Heart left ventricle (tissue), 13 donors: ENCODE measurements at regions not wholly inside any gene's neighbourhood (a gene's known extent, or its start where the extent isn't known, plus 50 kb on each side); places are given as distances from the start of the nearest gene placed in this dataset.

Experiments used
- POLR2A ChIP-seq, 2 donors: fragments of 450-650 bp; IDR thresholded peaks; one replicate each; pipeline ENCODE4 v1.6.1; 2017; ENCODE audit warnings: antibody characterized with exemption in 2 of 2, mild to moderate bottlenecking in 2 of 2, moderate library complexity in 2 of 2
- TF ChIP-seq, protein P1 (sequence below), 12 donors: fragments of 200-600 bp; sonication (generic) in 4 of 12; IDR thresholded peaks; one replicate each; pipeline versions ENCODE4 v1.5.0 to v1.8.0; 2018 to 2022; ENCODE audit warnings: antibody characterized with exemption in 12 of 12, mild to moderate bottlenecking in 5 of 12
- donor health status: ischemic (EF 13 %, LVEDD 7.1; RV severe dilation, severe dysfunction).
- donor health status: DM: no; HTN: yes; CAD: no.
- donor health status: DM: no; HTN: no; CAD: no.
- donor health status: ischemic (EF 25% LVEDD 6.9; RV normal size, moderate dysfunction).
- donor health status: ischemic (EF 25% LVEDD 5.7; RV mildly dilated, moderate dysfunction).
- donor health status: ischemic (EF 35%, LVEDD 5.7; RV mildly dilated, moderate dysfunction).
- donor health status: nonischemic (EF 11% LVEDD 7.7; RV severe dilation, severe dysfunction).
- donor health status: DM: yes; HTN: yes; CAD: no.
- donor health status: PGD.
- donor health status: ischemic (EF 29% LVEDD 5.4; RV normal size, mild dysfunction).
- donor health status: nonischemic (EF 23%, LVEDD 6.1; RV moderate dilation, normal function).

DNA sequence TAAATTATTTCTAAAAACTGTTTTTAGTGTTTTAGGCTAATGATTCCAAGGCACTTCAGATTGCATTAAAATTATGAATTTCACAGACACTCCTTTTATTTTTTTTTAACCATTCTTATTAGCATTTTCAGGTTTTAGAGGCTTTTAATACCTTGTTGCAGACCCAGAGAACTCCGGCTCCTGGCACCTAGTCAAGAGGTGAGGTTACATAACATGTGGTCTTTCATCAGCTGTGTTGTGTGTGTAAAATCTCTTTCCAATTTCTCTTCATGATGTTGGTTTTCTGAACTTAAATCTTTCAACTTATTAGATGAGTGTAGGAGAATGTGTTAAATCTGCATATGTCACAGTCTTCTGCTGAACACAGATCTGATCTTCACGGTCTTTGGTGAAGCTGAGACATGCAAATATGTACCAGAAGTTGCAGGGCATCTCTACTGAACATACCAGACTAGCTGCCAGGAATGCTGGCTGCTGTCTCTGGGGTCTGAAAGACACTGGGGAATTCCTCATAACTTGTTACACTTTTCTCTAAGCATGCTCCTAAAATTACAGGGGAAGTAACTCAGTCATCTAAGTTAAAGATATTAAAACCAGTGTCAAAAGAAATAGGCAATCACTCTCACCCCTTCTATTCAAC lies 1165.3 kb downstream of the EFNB2 start:
- TF ChIP-seq, protein P1, sequence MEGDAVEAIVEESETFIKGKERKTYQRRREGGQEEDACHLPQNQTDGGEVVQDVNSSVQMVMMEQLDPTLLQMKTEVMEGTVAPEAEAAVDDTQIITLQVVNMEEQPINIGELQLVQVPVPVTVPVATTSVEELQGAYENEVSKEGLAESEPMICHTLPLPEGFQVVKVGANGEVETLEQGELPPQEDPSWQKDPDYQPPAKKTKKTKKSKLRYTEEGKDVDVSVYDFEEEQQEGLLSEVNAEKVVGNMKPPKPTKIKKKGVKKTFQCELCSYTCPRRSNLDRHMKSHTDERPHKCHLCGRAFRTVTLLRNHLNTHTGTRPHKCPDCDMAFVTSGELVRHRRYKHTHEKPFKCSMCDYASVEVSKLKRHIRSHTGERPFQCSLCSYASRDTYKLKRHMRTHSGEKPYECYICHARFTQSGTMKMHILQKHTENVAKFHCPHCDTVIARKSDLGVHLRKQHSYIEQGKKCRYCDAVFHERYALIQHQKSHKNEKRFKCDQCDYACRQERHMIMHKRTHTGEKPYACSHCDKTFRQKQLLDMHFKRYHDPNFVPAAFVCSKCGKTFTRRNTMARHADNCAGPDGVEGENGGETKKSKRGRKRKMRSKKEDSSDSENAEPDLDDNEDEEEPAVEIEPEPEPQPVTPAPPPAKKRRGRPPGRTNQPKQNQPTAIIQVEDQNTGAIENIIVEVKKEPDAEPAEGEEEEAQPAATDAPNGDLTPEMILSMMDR (IDR thresholded peaks at IDR 0.05) = no peak
- TF ChIP-seq POLR2A (IDR thresholded peaks at IDR 0.05) = no peak
